HepG2 (cell line): ENCODE measurements at regions not wholly inside any gene's neighbourhood (a gene's known extent, or its start where the extent isn't known, plus 50 kb on each side); places are given as distances from the start of the nearest gene placed in this dataset.

Experiments used
- ARHGAP35 ChIP-seq: sonication (generic); formaldehyde crosslinking; IDR thresholded peaks from 2 replicates; pipeline ENCODE4 v1.9.0; 2022; ENCODE audit warnings: mild to moderate bottlenecking, inconsistent platforms, moderate library complexity, missing genetic modification reagents, borderline replicate concordance
- ATF3 ChIP-seq: sonication (generic); formaldehyde crosslinking; IDR thresholded peaks from 2 replicates; pipeline ENCODE4 v1.4.0; 2020; ENCODE audit warnings: missing genetic modification reagents
- BRF2 ChIP-seq: sonication (generic); formaldehyde crosslinking; IDR thresholded peaks from 2 replicates; pipeline ENCODE4 v1.8.1; 2022; ENCODE audit warnings: mild to moderate bottlenecking, missing genetic modification reagents
- EP300 ChIP-seq, 3 experiments: sonication (generic) in 1 of 3; formaldehyde crosslinking in 1 of 3; IDR thresholded peaks; 2 replicates each; pipeline versions ENCODE4 v1.5.1 to v1.6.1; 2011 to 2020; ENCODE audit warnings: low read depth in 2 of 3, low read length in 2 of 3, borderline replicate concordance in 1 of 3, improper control_type of control experiment in 1 of 3, mild to moderate bottlenecking in 1 of 3, missing genetic modification reagents in 1 of 3, moderate library complexity in 1 of 3
- EZH2 ChIP-seq: conservative IDR thresholded peaks from 2 replicates; pipeline ENCODE4 v1.6.1; 2012; ENCODE audit warnings: mild to moderate bottlenecking, low read depth, low read length, moderate library complexity
- HOXA3 ChIP-seq: sonication (generic); formaldehyde crosslinking; IDR thresholded peaks from 2 replicates; pipeline ENCODE4 v1.5.0; 2020; ENCODE audit warnings: missing genetic modification reagents
- NFRKB ChIP-seq: fragments of 450-650 bp; IDR thresholded peaks from 2 replicates; pipeline ENCODE4 v1.6.1; 2017
- POLR2AphosphoS2 ChIP-seq: IDR thresholded peaks from 2 replicates; pipeline ENCODE4 v1.6.1; 2011; ENCODE audit warnings: low read depth, low read length, improper control_type of control experiment
- TAF1 ChIP-seq: sonication (generic); formaldehyde crosslinking; IDR thresholded peaks from 2 replicates; pipeline ENCODE4 v1.4.0; 2020; ENCODE audit warnings: missing genetic modification reagents
- USF2 ChIP-seq, 2 experiments: sonication (generic) in 1 of 2; formaldehyde crosslinking in 1 of 2; IDR thresholded peaks; 2 replicates each; pipeline versions ENCODE4 v1.5.1 to v1.6.1; 2011 to 2020; ENCODE audit warnings: borderline replicate concordance in 1 of 2, low read depth in 1 of 2, low read length in 1 of 2, mild to moderate bottlenecking in 1 of 2, missing genetic modification reagents in 1 of 2, moderate library complexity in 1 of 2
- YY1 ChIP-seq: IDR thresholded peaks from 2 replicates; pipeline ENCODE4 v1.6.1; 2011; ENCODE audit warnings: low read length, low read depth, moderate library complexity, mild to moderate bottlenecking; ENCODE audit not compliant: insufficient read depth, insufficient replicate concordance

- TF ChIP-seq EZH2 (no peak), YY1 (no peak), NFRKB (no peak), POLR2AphosphoS2 (no peak), TAF1 (CRISPR knock-in tag) (no peak), ARHGAP35 (no peak), BRF2 (CRISPR knock-in tag) (no peak), HOXA3 (CRISPR knock-in tag) (no peak), EP300 (IDR thresholded peaks at IDR 0.05; ENCODE audit: low read depth in 2 of 2, low read length in 2 of 2) (no peak), EP300 (CRISPR knock-in tag; IDR thresholded peaks at IDR 0.05; ENCODE audit: borderline replicate concordance) (no peak), USF2 (IDR thresholded peaks at IDR 0.05; ENCODE audit: low read depth, low read length) (no peak), USF2 (CRISPR knock-in tag; IDR thresholded peaks at IDR 0.05; ENCODE audit: borderline replicate concordance) (no peak), ATF3 (CRISPR knock-in tag) (no peak)
Observed at GRCh38 chr1:219359126-219359525, 185.4 kb downstream of the LYPLAL1 start.
